IMR-90 (cell line): ENCODE measurements at regions not wholly inside any gene's neighbourhood (a gene's known extent, or its start where the extent isn't known, plus 50 kb on each side); places are given as distances from the start of the nearest gene placed in this dataset.
"Not testable (repeated sequence)": the region's sequence is repeated elsewhere in the genome, so short reads cannot be mapped to it uniquely, and the experiment has no call there.

ENCODE experiments used
- ATAC-seq: fragments of 200-7000 bp; cut with Tn5 transposase; 2 replicates; pipeline ENCODE4 v1.9.1; 2020; ENCODE audit warnings: low read depth, mild to moderate bottlenecking, moderate library complexity
- BruUV-seq: library from RNA; stranded (reverse); fragments of 400-500 nt; replicated peaks from 2 replicates; lab custom pipeline; 2021; lab: Mats Ljungman, UMichigan
- CTCF ChIA-PET: fragments of 300-600 bp; formaldehyde crosslinking; extraction: SDS; loops from one replicate; lab custom pipeline; 2021; ENCODE audit warnings: antibody characterized with exemption; lab: Yijun Ruan, JAX
- POLR2A ChIA-PET: fragments of 300-600 bp; sonication (Branson Sonifier 250); formaldehyde crosslinking; loops from one replicate; lab custom pipeline; 2022; ENCODE audit warnings: antibody characterized with exemption; ENCODE audit not compliant: unreplicated experiment; lab: Charles Lee
- DNase-seq: peaks from one replicate; pipeline ENCODE4 v3.0.0; 2013
- H2AFZ ChIP-seq: replicated peaks from 2 replicates; pipeline ENCODE3; 2013; ENCODE audit warnings: low read length, mild to moderate bottlenecking; ENCODE audit not compliant: poor library complexity
- H2AK5ac ChIP-seq: 2 replicates; pipeline ENCODE4 v1.6.1; 2013; ENCODE audit warnings: low read depth, low read length, inconsistent platforms
- H2AK9ac ChIP-seq: replicated peaks from 2 replicates; pipeline ENCODE3; 2013; ENCODE audit warnings: mild to moderate bottlenecking, low read depth, low read length, moderate library complexity; ENCODE audit not compliant: poor library complexity
- H2BK120ac ChIP-seq: 2 replicates; pipeline ENCODE4 v1.6.1; 2013; ENCODE audit warnings: low read depth, low read length, inconsistent platforms
- H2BK15ac ChIP-seq: 3 replicates; pipeline ENCODE4 v1.6.1; 2013; ENCODE audit warnings: low read depth, low read length, inconsistent platforms
- H2BK20ac ChIP-seq: 2 replicates; pipeline ENCODE4 v1.6.1; 2013; ENCODE audit warnings: low read depth, mild to moderate bottlenecking, inconsistent platforms, low read length, moderate library complexity
- H2BK5ac ChIP-seq: 2 replicates; pipeline ENCODE4 v1.6.1; 2013; ENCODE audit warnings: mild to moderate bottlenecking, low read depth, low read length, inconsistent platforms; ENCODE audit not compliant: poor library complexity, severe bottlenecking
- H3K14ac ChIP-seq: replicated peaks from 2 replicates; pipeline ENCODE4 v1.6.1; 2013; ENCODE audit warnings: low read depth, low read length, inconsistent platforms
- H3K18ac ChIP-seq: 2 replicates; pipeline ENCODE4 v1.6.1; 2013; ENCODE audit warnings: low read depth, low read length, control low read depth
- H3K23ac ChIP-seq: 2 replicates; pipeline ENCODE4 v1.6.1; 2013; ENCODE audit warnings: low read depth, low read length, inconsistent platforms
- H3K27ac ChIP-seq: 2 replicates; pipeline ENCODE4 v1.5.1; 2013; ENCODE audit warnings: mild to moderate bottlenecking, control low read depth, low read length; ENCODE audit not compliant: insufficient read depth
- H3K27me3 ChIP-seq: 2 replicates; pipeline ENCODE4 v1.6.1; 2013; ENCODE audit warnings: low read length; ENCODE audit not compliant: control insufficient read depth, insufficient read depth
- H3K36me3 ChIP-seq: 2 replicates; pipeline ENCODE4 v1.6.1; 2013; ENCODE audit warnings: low read length, mixed read lengths; ENCODE audit not compliant: control insufficient read depth, insufficient read depth
- H3K4ac ChIP-seq: 2 replicates; pipeline ENCODE4 v1.6.1; 2013; ENCODE audit warnings: low read depth, low read length, inconsistent platforms
- H3K4me1 ChIP-seq: 2 replicates; pipeline ENCODE4 v1.6.1; 2013; ENCODE audit warnings: low read length, mixed read lengths; ENCODE audit not compliant: control insufficient read depth, insufficient read depth
- H3K4me2 ChIP-seq: 2 replicates; pipeline ENCODE4 v1.6.1; 2013; ENCODE audit warnings: low read depth, mild to moderate bottlenecking, control low read depth, low read length, moderate library complexity
- H3K4me3 ChIP-seq: 2 replicates; pipeline ENCODE4 v1.5.1; 2013; ENCODE audit warnings: low read depth, mild to moderate bottlenecking, control low read depth, low read length, moderate library complexity; ENCODE audit not compliant: insufficient read depth
- H3K56ac ChIP-seq: 2 replicates; pipeline ENCODE4 v1.6.1; 2013; ENCODE audit warnings: low read length, inconsistent platforms; ENCODE audit not compliant: insufficient read depth; ENCODE audit errors: extremely low read depth
- H3K79me1 ChIP-seq, 2 experiments: 2 replicates each; pipeline ENCODE4 v1.6.1; 2013; ENCODE audit warnings: low read length in 2 of 2, inconsistent platforms in 1 of 2, low read depth in 1 of 2
- H3K9ac ChIP-seq: 2 replicates; pipeline ENCODE4 v1.6.1; 2013; ENCODE audit warnings: low read depth, low read length, control low read depth
- H3K9me1 ChIP-seq: 2 replicates; pipeline ENCODE4 v1.6.1; 2013; ENCODE audit warnings: low read length, inconsistent platforms; ENCODE audit not compliant: insufficient read depth
- H3K9me3 ChIP-seq: 2 replicates; pipeline ENCODE4 v1.6.1; 2013; ENCODE audit warnings: low read length; ENCODE audit not compliant: control insufficient read depth, insufficient read depth
- H4K20me1 ChIP-seq: 2 replicates; pipeline ENCODE4 v1.6.1; 2013; ENCODE audit warnings: low read length, inconsistent platforms; ENCODE audit not compliant: insufficient read depth
- H4K5ac ChIP-seq: 2 replicates; pipeline ENCODE4 v1.6.1; 2013; ENCODE audit warnings: mild to moderate bottlenecking, low read depth, low read length, control low read depth
- H4K8ac ChIP-seq, 2 experiments: 2 replicates each; pipeline ENCODE4 v1.6.1; 2013; ENCODE audit warnings: low read depth in 2 of 2, low read length in 2 of 2, control low read depth in 1 of 2, inconsistent platforms in 1 of 2
- H4K91ac ChIP-seq: 2 replicates; pipeline ENCODE4 v1.6.1; 2013; ENCODE audit warnings: low read depth, low read length, inconsistent platforms; ENCODE audit not compliant: insufficient read depth
- FOS ChIP-seq: fragments of 150-350 bp; IDR thresholded peaks from 2 replicates; pipeline ENCODE4 v1.6.1; 2016; ENCODE audit warnings: low read depth, low read length
- RAD21 ChIP-seq: IDR thresholded peaks from 2 replicates; pipeline ENCODE4 v1.6.1; 2012; ENCODE audit warnings: low read length, improper control_type of control experiment
- RCOR1 ChIP-seq: IDR thresholded peaks from 2 replicates; pipeline ENCODE4 v1.6.1; 2012; ENCODE audit warnings: mild to moderate bottlenecking, low read length, improper control_type of control experiment; ENCODE audit not compliant: insufficient replicate concordance
- whole genome bisulfite sequencing, 2 experiments: methylation state at CpG; one replicate each; pipeline versions ENCODE4 v1.1.5 to v1.1.7; 2013; ENCODE audit warnings: missing lambda C conversion rate in 2 of 2; ENCODE audit not compliant: insufficient read length in 1 of 2; ENCODE audit errors: extremely low coverage in 2 of 2; 5-methylcytosine and 5-hydroxymethylcytosine counted together
- dilution Hi-C: fragments of 300-500 bp; cut with HindIII; formaldehyde crosslinking; loops from one replicate; pipeline ENCODE4 v1.14.3; 2018; ENCODE audit warnings: low sequenced_read_pairs; ENCODE audit not compliant: unreplicated experiment
- in situ Hi-C: fragments of 300-500 bp; cut with MboI; formaldehyde crosslinking; loops from 3 replicates; pipeline ENCODE4 v1.14.3; 2019; ENCODE audit warnings: low sequenced_read_pairs, inconsistent platforms, mixed read lengths
- intact Hi-C: fragments of 100-400 bp; cut with micrococcal nuclease; formaldehyde crosslinking; loops from 2 replicates; pipeline ENCODE4 v1.10.0; 2022
- TF ChIP-seq, protein P1 (sequence below): conservative IDR thresholded peaks from 2 replicates; pipeline ENCODE4 v1.5.1; 2012; ENCODE audit warnings: mild to moderate bottlenecking, low read depth, low read length, improper control_type of control experiment

DNA sequence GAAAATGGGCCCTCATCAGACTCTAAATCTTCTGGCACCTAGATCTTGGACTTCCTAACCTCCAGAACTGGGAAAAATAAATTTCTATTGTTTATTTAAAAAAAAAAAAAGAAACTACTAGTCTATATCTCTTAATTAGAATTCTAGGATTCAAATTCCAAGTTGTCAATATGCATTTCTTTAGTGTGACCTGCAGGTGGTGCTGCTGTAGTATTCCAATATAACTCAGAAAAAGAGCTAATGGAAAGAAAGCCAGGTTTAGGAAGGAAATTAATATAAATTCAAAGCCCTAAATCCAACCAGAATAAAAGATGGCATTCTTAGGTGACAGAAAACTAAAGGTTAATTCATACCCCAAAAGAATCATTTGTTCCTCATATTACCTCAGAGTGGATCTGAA lies 80.0 kb upstream of the NALF2 start:
- H2BK20ac ChIP-seq, result no peak overlapping the region
- H4K5ac ChIP-seq, result no peak overlapping the region
- no peak overlapping the region for H3K23ac ChIP-seq
- H3K9me3 ChIP-seq, result no peaks in the 10 kb centered on the region
- intact Hi-C loops (loop anchor here (5.0 kb wide), 1 partner anchor 673 kb away; no protein-coding TSS in a partner anchor), dilution Hi-C loops (no loop called here), in situ Hi-C loops (no loop called here)
- H3K9me1 ChIP-seq, result no peaks in the 10 kb centered on the region
- no peaks in the 10 kb centered on the region for H4K20me1 ChIP-seq
- no peak for ATAC-seq
- H3K4me2 ChIP-seq, result no peak overlapping the region
- no peaks in the 10 kb centered on the region for H3K4me1 ChIP-seq
- no peak overlapping the region for H3K4me3 ChIP-seq
- no peak overlapping the region for H2AFZ ChIP-seq
- no peak overlapping the region for H3K14ac ChIP-seq
- H3K36me3 ChIP-seq, result no peaks in the 10 kb centered on the region
- no peak overlapping the region for H2AK9ac ChIP-seq
- no peak overlapping the region for H3K9ac ChIP-seq
- H2BK5ac ChIP-seq, result no peak overlapping the region
- no peak overlapping the region for H2AK5ac ChIP-seq
- no peak overlapping the region for H3K4ac ChIP-seq
- H2BK120ac ChIP-seq, result no peak overlapping the region
- no peak overlapping the region for H3K56ac ChIP-seq
- no peaks in the 10 kb centered on the region for H3K79me1 ChIP-seq
- H3K18ac ChIP-seq, result no peak overlapping the region
- H3K27me3 ChIP-seq, result peaks cover 12% of the 10 kb centered on the region
- TF ChIP-seq RAD21 (peak; percentile 33; the same call in 1 of the 2 replicates), FOS (no peak), RCOR1 (no peak)
- TF ChIP-seq, protein P1, sequence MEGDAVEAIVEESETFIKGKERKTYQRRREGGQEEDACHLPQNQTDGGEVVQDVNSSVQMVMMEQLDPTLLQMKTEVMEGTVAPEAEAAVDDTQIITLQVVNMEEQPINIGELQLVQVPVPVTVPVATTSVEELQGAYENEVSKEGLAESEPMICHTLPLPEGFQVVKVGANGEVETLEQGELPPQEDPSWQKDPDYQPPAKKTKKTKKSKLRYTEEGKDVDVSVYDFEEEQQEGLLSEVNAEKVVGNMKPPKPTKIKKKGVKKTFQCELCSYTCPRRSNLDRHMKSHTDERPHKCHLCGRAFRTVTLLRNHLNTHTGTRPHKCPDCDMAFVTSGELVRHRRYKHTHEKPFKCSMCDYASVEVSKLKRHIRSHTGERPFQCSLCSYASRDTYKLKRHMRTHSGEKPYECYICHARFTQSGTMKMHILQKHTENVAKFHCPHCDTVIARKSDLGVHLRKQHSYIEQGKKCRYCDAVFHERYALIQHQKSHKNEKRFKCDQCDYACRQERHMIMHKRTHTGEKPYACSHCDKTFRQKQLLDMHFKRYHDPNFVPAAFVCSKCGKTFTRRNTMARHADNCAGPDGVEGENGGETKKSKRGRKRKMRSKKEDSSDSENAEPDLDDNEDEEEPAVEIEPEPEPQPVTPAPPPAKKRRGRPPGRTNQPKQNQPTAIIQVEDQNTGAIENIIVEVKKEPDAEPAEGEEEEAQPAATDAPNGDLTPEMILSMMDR, result peak; percentile 51
- no peak overlapping the region for H3K27ac ChIP-seq
- no peak overlapping the region for H2BK15ac ChIP-seq
- POLR2A ChIA-PET, result interaction anchor here (0.8 kb wide), 1 partner anchor 192 kb away, joined by 3 read pairs; no protein-coding TSS in a partner anchor
- peak; percentile 16 for DNase-seq
- no peak overlapping the region for H4K8ac ChIP-seq
- CTCF ChIA-PET, result interaction anchor here (0.6 to 0.8 kb wide), 3 partner anchors 15 to 691 kb away, joined by 3 read pairs; no protein-coding TSS in a partner anchor
- BruUV-seq, result no TSS peak
- H4K91ac ChIP-seq, result no peak overlapping the region

- H3K9me1 ChIP-seq, H3K27ac ChIP-seq, H3K4me1 ChIP-seq, H2AK5ac ChIP-seq, H4K91ac ChIP-seq, H3K9me3 ChIP-seq, H2BK120ac ChIP-seq, H4K20me1 ChIP-seq, ATAC-seq, H3K56ac ChIP-seq, H2BK20ac ChIP-seq, H3K23ac ChIP-seq, H3K4me3 ChIP-seq, CTCF ChIA-PET, H3K14ac ChIP-seq, H2BK5ac ChIP-seq, H4K8ac ChIP-seq, H4K5ac ChIP-seq, H3K18ac ChIP-seq, H3K36me3 ChIP-seq, POLR2A ChIA-PET, H3K9ac ChIP-seq, H3K4ac ChIP-seq, H3K4me2 ChIP-seq, H2AFZ ChIP-seq, H3K79me1 ChIP-seq, BruUV-seq, in situ Hi-C loops, dilution Hi-C loops, DNase-seq, H2BK15ac ChIP-seq, H2AK9ac ChIP-seq, H3K27me3 ChIP-seq: not testable (repeated sequence)
- intact Hi-C loops, result loop anchor here (5.0 kb wide), 1 partner anchor 675 kb away; no protein-coding TSS in a partner anchor
- WGBS, 2 experiments, result no CpG with 5 or more reads among the region's 19 CpGs
Observed at GRCh38 chrX:69422208-69422607, 81.9 kb upstream of the NALF2 start.
